Suprapubic skin (tissue), 4 donors: ENCODE measurements at regions not wholly inside any gene's neighbourhood (a gene's known extent, or its start where the extent isn't known, plus 50 kb on each side); places are given as distances from the start of the nearest gene placed in this dataset.

ENCODE experiments used
- DNase-seq, 2 donors: peaks; one replicate each; pipeline ENCODE4 v3.0.0-alpha.2; 2019; ENCODE audit warnings: low spot score in 2 of 2
- H3K27ac ChIP-seq: fragments of 200-600 bp; sonication (generic); one replicate; pipeline ENCODE4 v1.5.1; 2019
- H3K27me3 ChIP-seq: fragments of 200-600 bp; sonication (generic); one replicate; pipeline ENCODE4 v1.5.1; 2019
- H3K36me3 ChIP-seq: fragments of 200-600 bp; sonication (generic); one replicate; pipeline ENCODE4 v1.5.1; 2019
- H3K4me1 ChIP-seq: fragments of 200-600 bp; sonication (generic); one replicate; pipeline ENCODE4 v1.5.1; 2019
- H3K4me3 ChIP-seq: fragments of 200-600 bp; sonication (generic); one replicate; pipeline ENCODE4 v1.5.1; 2019; ENCODE audit warnings: mild to moderate bottlenecking
- H3K9me3 ChIP-seq: fragments of 200-600 bp; sonication (generic); one replicate; pipeline ENCODE4 v1.5.1; 2019
- CTCF ChIP-seq, 2 donors: fragments of 200-600 bp in 1 of 2; fragments of 450-650 bp in 1 of 2; sonication (generic) in 1 of 2; IDR thresholded peaks; one replicate each; pipeline ENCODE4 v1.5.1; 2016 to 2019; ENCODE audit warnings: antibody characterized with exemption in 2 of 2, mild to moderate bottlenecking in 1 of 2, moderate library complexity in 1 of 2
- EP300 ChIP-seq: sonication (generic); formaldehyde crosslinking; IDR thresholded peaks from one replicate; pipeline ENCODE4 v1.6.1; 2017; ENCODE audit warnings: antibody characterized with exemption
- POLR2A ChIP-seq, 2 donors: fragments of 450-650 bp; IDR thresholded peaks; one replicate each; pipeline ENCODE4 v1.6.1; 2017; ENCODE audit warnings: antibody characterized with exemption in 2 of 2, mild to moderate bottlenecking in 2 of 2, moderate library complexity in 2 of 2
- POLR2AphosphoS5 ChIP-seq, 3 donors: sonication (generic); formaldehyde crosslinking; IDR thresholded peaks; one replicate each; pipeline ENCODE4 v1.6.1; 2017; ENCODE audit warnings: antibody characterized with exemption in 3 of 3
- WGBS: methylation state at CpG from one replicate; pipeline ENCODE4 v1.1.5; 2018; 5-methylcytosine and 5-hydroxymethylcytosine counted together

GRCh38 chr4:85094735-85095134, 128.2 kb upstream of the WDFY3 start:
- Histone ChIP-seq H3K27me3 (no peaks in the 10 kb centered on the region), H3K27ac (no peak overlapping the region), H3K9me3 (no peaks in the 10 kb centered on the region), H3K36me3 (no peaks in the 10 kb centered on the region), H3K4me1 (no peaks in the 10 kb centered on the region), H3K4me3 (no peak overlapping the region)
- 80% methylated on average over 1 of the region's 1 CpG for WGBS
- TF ChIP-seq EP300 (no peak), POLR2AphosphoS5 (IDR thresholded peaks at IDR 0.05) (no peak), CTCF (IDR thresholded peaks at IDR 0.05) (no peak), POLR2A (IDR thresholded peaks at IDR 0.05) (no peak)
- DNase-seq: no peak

GRCh38 chr4:85102606-85103005, 136.1 kb upstream of the WDFY3 start:
- DNase-seq: no peak
- 79% methylated on average over 1 of the region's 1 CpG for WGBS
- no peaks in the 10 kb centered on the region for H3K27me3 ChIP-seq
- TF ChIP-seq POLR2A (IDR thresholded peaks at IDR 0.05): no peak
- TF ChIP-seq POLR2AphosphoS5 (IDR thresholded peaks at IDR 0.05): no peak
- TF ChIP-seq CTCF (IDR thresholded peaks at IDR 0.05): no peak
- no peak for TF ChIP-seq EP300
- H3K27ac ChIP-seq: no peak overlapping the region
- H3K4me1 ChIP-seq: no peaks in the 10 kb centered on the region
- H3K9me3 ChIP-seq: no peaks in the 10 kb centered on the region
- H3K4me3 ChIP-seq: no peak overlapping the region
- H3K36me3 ChIP-seq: no peaks in the 10 kb centered on the region

- DNase-seq: no peak
- Histone ChIP-seq H3K9me3 (no peaks in the 10 kb centered on the region), H3K4me1 (no peaks in the 10 kb centered on the region), H3K36me3 (no peaks in the 10 kb centered on the region), H3K27me3 (no peaks in the 10 kb centered on the region), H3K4me3 (no peak overlapping the region), H3K27ac (no peak overlapping the region)
- TF ChIP-seq POLR2AphosphoS5 (IDR thresholded peaks at IDR 0.05) (no peak), CTCF (IDR thresholded peaks at IDR 0.05) (no peak), POLR2A (IDR thresholded peaks at IDR 0.05) (no peak), EP300 (no peak)
Measured at GRCh38 chr4:85106166-85106565, 139.7 kb upstream of the WDFY3 start.

DNA sequence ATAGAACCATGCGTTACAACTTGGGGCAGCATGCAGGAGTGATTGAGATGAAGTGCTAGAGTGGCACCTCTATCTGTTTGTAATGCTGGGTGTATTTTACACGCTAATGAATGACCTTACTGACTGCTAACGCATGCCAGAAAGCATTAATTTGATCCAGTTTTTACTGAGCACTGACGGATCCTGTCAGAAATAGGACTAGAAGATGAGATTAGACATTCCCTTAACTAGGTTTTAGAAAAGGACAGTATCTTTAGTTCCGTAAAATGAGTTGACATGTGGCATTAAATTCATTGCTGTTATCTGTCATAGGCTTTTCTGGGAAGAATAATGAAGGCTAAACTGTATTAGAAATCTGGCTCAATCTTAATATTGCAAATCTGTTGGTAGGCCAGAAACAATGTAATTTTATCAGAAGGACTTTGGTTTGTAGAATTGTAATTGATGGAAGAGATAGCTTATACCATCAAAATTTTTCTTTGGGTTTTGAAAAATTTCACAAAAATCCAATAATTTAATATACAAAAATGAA, 140.4 kb upstream of the WDFY3 start:
- H3K27ac ChIP-seq: no peak overlapping the region
- TF ChIP-seq EP300 (no peak), POLR2A (IDR thresholded peaks at IDR 0.05) (no peak), POLR2AphosphoS5 (IDR thresholded peaks at IDR 0.05) (no peak), CTCF (IDR thresholded peaks at IDR 0.05) (no peak)
- no peak for DNase-seq
- H3K4me1 ChIP-seq: no peaks in the 10 kb centered on the region
- H3K9me3 ChIP-seq: no peaks in the 10 kb centered on the region
- no peaks in the 10 kb centered on the region for H3K36me3 ChIP-seq
- WGBS: 86% methylated on average over 5 of the region's 5 CpGs
- H3K27me3 ChIP-seq: no peaks in the 10 kb centered on the region
- H3K4me3 ChIP-seq: no peak overlapping the region

- Histone ChIP-seq H3K4me3 (no peak overlapping the region), H3K36me3 (no peaks in the 10 kb centered on the region), H3K4me1 (no peaks in the 10 kb centered on the region), H3K27ac (no peak overlapping the region), H3K27me3 (no peaks in the 10 kb centered on the region), H3K9me3 (no peaks in the 10 kb centered on the region)
- no peak for DNase-seq
- no peak for TF ChIP-seq POLR2A (IDR thresholded peaks at IDR 0.05)
- no peak for TF ChIP-seq EP300
- WGBS: 65% methylated on average over 5 of the region's 5 CpGs
Measured at GRCh38 chr4:85107553-85107952, 141.1 kb upstream of the WDFY3 start.

DNA sequence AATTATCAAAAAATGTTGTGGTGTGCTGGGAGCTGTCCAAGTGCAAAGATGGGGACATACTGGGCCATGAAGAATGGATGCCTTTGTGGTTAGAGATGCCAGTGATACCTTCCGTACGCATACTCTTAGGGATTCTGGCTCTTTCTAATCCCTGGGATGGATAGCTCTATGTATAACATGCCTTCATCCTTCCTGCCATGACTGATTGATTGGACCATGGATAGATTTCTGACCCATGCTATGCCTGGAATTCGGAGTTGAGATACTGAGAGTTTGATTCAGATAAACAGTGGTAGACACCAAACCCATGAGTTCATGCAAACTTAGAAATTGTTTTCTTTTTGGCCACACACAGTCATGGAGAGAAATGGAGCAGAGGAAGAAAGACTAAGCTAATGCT, 147.2 kb upstream of the WDFY3 start:
- no peak for TF ChIP-seq POLR2A (IDR thresholded peaks at IDR 0.05)
- no peak for TF ChIP-seq EP300
- no peak for TF ChIP-seq CTCF (IDR thresholded peaks at IDR 0.05)
- no peak for TF ChIP-seq POLR2AphosphoS5 (IDR thresholded peaks at IDR 0.05)
- Histone ChIP-seq H3K4me1 (no peaks in the 10 kb centered on the region), H3K36me3 (no peaks in the 10 kb centered on the region), H3K9me3 (no peaks in the 10 kb centered on the region), H3K27ac (no peak overlapping the region), H3K27me3 (no peaks in the 10 kb centered on the region), H3K4me3 (no peak overlapping the region)
- DNase-seq: no peak
- 69% methylated on average over 3 of the region's 3 CpGs for WGBS
